GM12875 (cell line): ENCODE measurements at regions not wholly inside any gene's neighbourhood (a gene's known extent, or its start where the extent isn't known, plus 50 kb on each side); places are given as distances from the start of the nearest gene placed in this dataset.

Experiments
- H3K4me3 ChIP-seq: one replicate; pipeline ENCODE4 v1.5.1; 2011; ENCODE audit warnings: low read depth, low read length, control low read depth
- CTCF ChIP-seq: IDR thresholded peaks from 2 replicates; pipeline ENCODE4 v1.5.1; 2011; ENCODE audit warnings: low read depth, mild to moderate bottlenecking, control low read depth, inconsistent platforms, low read length, moderate library complexity, borderline replicate concordance; ENCODE audit not compliant: insufficient read depth

GRCh38 chr2:239813261-239814115 lies 211.7 kb downstream of the NDUFA10 start:
- H3K4me3 ChIP-seq: no peak overlapping the region
- no peak for TF ChIP-seq CTCF

- H3K4me3 ChIP-seq: no peak overlapping the region
- TF ChIP-seq CTCF: no peak
Observed at GRCh38 chr2:239811806-239812560, 213.2 kb downstream of the NDUFA10 start.

- TF ChIP-seq CTCF: no peak
- H3K4me3 ChIP-seq: no peak overlapping the region
Observed at GRCh38 chr2:239811111-239811781, 213.9 kb downstream of the NDUFA10 start.

- no peak for TF ChIP-seq CTCF
- no peak overlapping the region for H3K4me3 ChIP-seq
Observed at GRCh38 chr2:239809391-239809790, 215.8 kb downstream of the NDUFA10 start.

DNA sequence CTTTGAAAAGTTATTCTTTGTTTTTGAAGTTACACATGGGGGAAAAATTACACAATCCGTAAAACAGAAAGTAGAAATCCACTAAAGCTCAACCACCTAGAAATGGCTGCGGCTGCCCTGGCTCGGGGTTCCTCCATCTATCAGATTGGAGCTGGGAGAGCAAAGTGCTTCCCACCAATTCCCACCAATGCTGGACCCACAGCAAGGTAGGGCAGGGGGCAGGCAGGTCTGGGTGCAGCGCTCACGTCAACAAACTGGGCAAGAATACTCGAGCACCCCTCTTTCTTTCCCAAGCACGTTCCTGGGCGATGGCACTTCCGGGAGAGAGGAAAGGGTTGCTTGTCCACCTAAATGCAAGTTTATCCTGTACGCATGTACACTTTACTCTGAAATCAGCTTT lies 217.6 kb downstream of the NDUFA10 start:
- no peak overlapping the region for H3K4me3 ChIP-seq
- no peak for TF ChIP-seq CTCF

- TF ChIP-seq CTCF: no peak
- no peak overlapping the region for H3K4me3 ChIP-seq
Observed at GRCh38 chr2:239806758-239807434, 218.2 kb downstream of the NDUFA10 start.
